Endothelial cell of umbilical vein (primary cell): ENCODE measurements at regions not wholly inside any gene's neighbourhood (a gene's known extent, or its start where the extent isn't known, plus 50 kb on each side); places are given as distances from the start of the nearest gene placed in this dataset.

ENCODE experiments used
- BruUV-seq: library from RNA; stranded (reverse); fragments of 400-500 nt; replicated peaks from 2 replicates; lab custom pipeline; 2021; lab: Mats Ljungman, UMichigan
- CTCF ChIA-PET: fragments of 300-600, 350-600 bp; sonication (Branson Sonifier 250); formaldehyde crosslinking; loops from one replicate; lab custom pipeline; 2021; ENCODE audit warnings: antibody characterized with exemption, inconsistent platforms; lab: Charles Lee
- POLR2A ChIA-PET: fragments of 300-600, 350-600 bp; sonication (Branson Sonifier 250); formaldehyde crosslinking; loops from one replicate; lab custom pipeline; 2021; ENCODE audit warnings: antibody characterized with exemption, inconsistent platforms; lab: Charles Lee
- DNase-seq: peaks from one replicate; pipeline ENCODE4 v3.0.0-alpha.2; 2011; ENCODE audit warnings: low read depth, low spot score
- FAIRE-seq: peaks from 2 replicates; lab custom pipeline; 2011; peaks lifted over from hg19 to GRCh38; lab: Jason Lieb, UNC
- H2AFZ ChIP-seq: 2 replicates; pipeline ENCODE4 v1.6.0; 2012; ENCODE audit warnings: low read depth, low read length, control low read depth, inconsistent platforms
- H3K27ac ChIP-seq: 2 replicates; pipeline ENCODE4 v1.5.1; 2011; ENCODE audit warnings: low read depth, mild to moderate bottlenecking, control low read depth, low read length, moderate library complexity; ENCODE audit not compliant: insufficient read depth
- H3K27me3 ChIP-seq, 2 experiments: 2 replicates each; pipeline versions ENCODE4 v1.6.0 to v1.6.1; 2011; ENCODE audit warnings: low read length in 2 of 2, mixed read lengths in 1 of 2; ENCODE audit not compliant: control insufficient read depth in 2 of 2, insufficient read depth in 2 of 2
- H3K36me3 ChIP-seq, 2 experiments: 2 replicates in 1 of 2; 3 replicates in 1 of 2; pipeline ENCODE4 v1.5.1; 2011; ENCODE audit warnings: low read length in 2 of 2, mild to moderate bottlenecking in 1 of 2, moderate library complexity in 1 of 2; ENCODE audit not compliant: control insufficient read depth in 2 of 2, insufficient read depth in 2 of 2; ENCODE audit errors: extremely low read depth in 1 of 2
- H3K4me1 ChIP-seq: 3 replicates; pipeline ENCODE4 v1.5.1; 2011; ENCODE audit warnings: mild to moderate bottlenecking, low read length; ENCODE audit not compliant: control insufficient read depth, insufficient read depth; ENCODE audit errors: extremely low read depth
- H3K4me2 ChIP-seq: 2 replicates; pipeline ENCODE4 v1.6.1; 2011; ENCODE audit warnings: low read length, control low read depth, mixed read lengths; ENCODE audit not compliant: insufficient read depth
- H3K4me3 ChIP-seq, 3 experiments: fragments of 200-600 bp in 1 of 3; sonication (generic), shearing (Covaris generic) in 1 of 3; replicated peaks in 1 of 3; 2 replicates each; pipeline ENCODE4 v1.5.1; 2011 to 2016; ENCODE audit warnings: control low read depth in 3 of 3, low read length in 3 of 3, mild to moderate bottlenecking in 2 of 3, inconsistent platforms in 1 of 3, low read depth in 1 of 3, moderate library complexity in 1 of 3; ENCODE audit not compliant: insufficient read depth in 1 of 3
- H3K79me2 ChIP-seq: 2 replicates; pipeline ENCODE4 v1.6.0; 2012; ENCODE audit warnings: low read length, inconsistent platforms; ENCODE audit not compliant: control insufficient read depth, insufficient read depth
- H3K9ac ChIP-seq: replicated peaks from 2 replicates; pipeline ENCODE3; 2011; ENCODE audit warnings: low read length, control low read depth; ENCODE audit not compliant: insufficient read depth; ENCODE audit errors: extremely low read depth
- H3K9me1 ChIP-seq: replicated peaks from 3 replicates; pipeline ENCODE4 v1.6.0; 2011; ENCODE audit warnings: mild to moderate bottlenecking, low read length; ENCODE audit not compliant: control insufficient read depth, insufficient read depth; ENCODE audit errors: extremely low read depth
- H3K9me3 ChIP-seq: replicated peaks from 2 replicates; pipeline ENCODE4 v1.5.1; 2012; ENCODE audit warnings: low read length, inconsistent platforms; ENCODE audit not compliant: control insufficient read depth, insufficient read depth
- H4K20me1 ChIP-seq: replicated peaks from 2 replicates; pipeline ENCODE3; 2011; ENCODE audit warnings: mild to moderate bottlenecking, low read length; ENCODE audit not compliant: control insufficient read depth, insufficient read depth; ENCODE audit errors: extremely low read depth
- CTCF ChIP-seq, 2 donors: IDR thresholded peaks; 1 replicate in 1 of 2; 2 replicates in 1 of 2; pipeline ENCODE4 v1.5.1; 2011; ENCODE audit warnings: low read length in 2 of 2, mild to moderate bottlenecking in 2 of 2, moderate library complexity in 2 of 2, control low read depth in 1 of 2, inconsistent platforms in 1 of 2, low read depth in 1 of 2; ENCODE audit not compliant: insufficient read depth in 1 of 2; ENCODE audit errors: extremely low read depth in 1 of 2
- EZH2 ChIP-seq: IDR thresholded peaks from 2 replicates; pipeline ENCODE4 v1.6.1; 2012; ENCODE audit warnings: borderline replicate concordance, low read depth, mild to moderate bottlenecking, moderate library complexity, low read length, inconsistent platforms; ENCODE audit not compliant: severe bottlenecking
- FOS ChIP-seq: IDR thresholded peaks from 2 replicates; pipeline ENCODE4 v1.6.1; 2011; ENCODE audit warnings: mild to moderate bottlenecking, low read length, moderate library complexity, borderline replicate concordance; ENCODE audit not compliant: insufficient read depth
- GATA2 ChIP-seq: IDR thresholded peaks from 2 replicates; pipeline ENCODE4 v1.7.0; 2011; ENCODE audit warnings: low read depth, mild to moderate bottlenecking, moderate library complexity, mixed read lengths, low read length; ENCODE audit not compliant: insufficient read length, insufficient read depth
- JUN ChIP-seq: IDR thresholded peaks from 2 replicates; pipeline ENCODE4 v1.6.1; 2011; ENCODE audit warnings: borderline replicate concordance, low read depth; ENCODE audit not compliant: insufficient read length, insufficient read depth
- MYC ChIP-seq: IDR thresholded peaks from one replicate; pipeline ENCODE4 v1.6.1; 2011; ENCODE audit warnings: mild to moderate bottlenecking, low read depth, low read length
- POLR2A ChIP-seq: IDR thresholded peaks from 2 replicates; pipeline ENCODE4 v1.6.1; 2012; ENCODE audit warnings: low read depth, mild to moderate bottlenecking, control low read depth, low read length
- POLR2AphosphoS5 ChIP-seq: IDR thresholded peaks from 2 replicates; pipeline ENCODE4 v1.6.1; 2012; ENCODE audit warnings: low read depth, mild to moderate bottlenecking, control low read depth, low read length, moderate library complexity; ENCODE audit not compliant: insufficient read depth
- dilution Hi-C: fragments of 300-500 bp; cut with MboI; formaldehyde crosslinking; loops from one replicate; pipeline ENCODE4 v1.15.0; 2019; ENCODE audit warnings: low sequenced_read_pairs; ENCODE audit not compliant: extremely low pct_ligation_motif_present
- intact Hi-C: fragments of 100-400 bp; cut with micrococcal nuclease; formaldehyde crosslinking; loops from one replicate; pipeline ENCODE4 v1.10.0; 2022
- TF ChIP-seq, protein P1 (sequence below): IDR thresholded peaks from 2 replicates; pipeline ENCODE4 v1.6.1; 2011; ENCODE audit not compliant: insufficient read depth, insufficient read length

DNA sequence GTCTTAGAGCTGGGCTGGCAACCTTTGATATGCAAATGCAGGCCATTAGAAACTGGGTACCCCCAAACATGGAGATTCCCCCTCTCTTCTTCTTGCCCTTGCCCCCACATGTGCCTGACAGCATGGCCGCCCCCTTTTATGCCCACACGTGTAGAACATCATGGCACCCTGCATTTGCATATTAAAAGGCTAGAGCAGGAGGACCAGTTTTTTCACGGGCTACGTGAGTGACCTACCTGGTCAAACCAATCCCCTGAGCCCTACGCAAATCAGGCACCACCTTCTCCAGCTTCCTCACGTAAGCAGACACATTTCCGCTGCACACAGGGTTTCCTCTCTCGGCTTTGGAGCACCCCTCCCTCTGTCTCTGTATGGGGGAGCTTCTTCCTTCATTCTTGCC is 110.9 kb upstream of the COPS8 start:
- CTCF ChIA-PET, result no interaction called here
- Histone ChIP-seq H3K9ac (no peak overlapping the region), H2AFZ (no peak overlapping the region), H3K36me3 (no peaks in the 10 kb centered on the region), H3K9me1 (no peaks in the 10 kb centered on the region), H3K27ac (no peak overlapping the region), H3K27me3 (no peaks in the 10 kb centered on the region), H3K9me3 (no peaks in the 10 kb centered on the region), H3K4me2 (no peak overlapping the region), H3K79me2 (no peaks in the 10 kb centered on the region), H3K4me1 (no peaks in the 10 kb centered on the region), H3K4me3 (no peak overlapping the region), H4K20me1 (no peaks in the 10 kb centered on the region)
- BruUV-seq, result no TSS peak
- DNase-seq (no peak), FAIRE-seq (no peak)
- POLR2A ChIA-PET, result no interaction called here
- intact Hi-C loops, result no loop called here
- dilution Hi-C loops, result no loop called here
- no peak for TF ChIP-seq CTCF (IDR thresholded peaks at IDR 0.05; ENCODE audit: extremely low read depth in 1 of 2, insufficient read depth in 1 of 2, low read depth in 1 of 2, low read length in 2 of 2)
- TF ChIP-seq POLR2A, result no peak
- no peak for TF ChIP-seq MYC
- no peak for TF ChIP-seq EZH2
- no peak for TF ChIP-seq FOS
- TF ChIP-seq, protein P1, sequence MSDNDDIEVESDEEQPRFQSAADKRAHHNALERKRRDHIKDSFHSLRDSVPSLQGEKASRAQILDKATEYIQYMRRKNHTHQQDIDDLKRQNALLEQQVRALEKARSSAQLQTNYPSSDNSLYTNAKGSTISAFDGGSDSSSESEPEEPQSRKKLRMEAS, result no peak
- TF ChIP-seq JUN, result no peak
- TF ChIP-seq POLR2AphosphoS5, result no peak
- no peak for TF ChIP-seq GATA2
